Activated CD4-positive, alpha-beta T cell treated with anti-CD3 and anti-CD28 coated beads for 48 hours (primary cell): ENCODE measurements at regions not wholly inside any gene's neighbourhood (a gene's known extent, or its start where the extent isn't known, plus 50 kb on each side); places are given as distances from the start of the nearest gene placed in this dataset.
"Not testable (repeated sequence)": the region's sequence is repeated elsewhere in the genome, so short reads cannot be mapped to it uniquely, and the experiment has no call there.

ENCODE experiments used
- DNase-seq: peaks from one replicate; pipeline ENCODE4 v3.0.0-alpha.2; 2020

DNA sequence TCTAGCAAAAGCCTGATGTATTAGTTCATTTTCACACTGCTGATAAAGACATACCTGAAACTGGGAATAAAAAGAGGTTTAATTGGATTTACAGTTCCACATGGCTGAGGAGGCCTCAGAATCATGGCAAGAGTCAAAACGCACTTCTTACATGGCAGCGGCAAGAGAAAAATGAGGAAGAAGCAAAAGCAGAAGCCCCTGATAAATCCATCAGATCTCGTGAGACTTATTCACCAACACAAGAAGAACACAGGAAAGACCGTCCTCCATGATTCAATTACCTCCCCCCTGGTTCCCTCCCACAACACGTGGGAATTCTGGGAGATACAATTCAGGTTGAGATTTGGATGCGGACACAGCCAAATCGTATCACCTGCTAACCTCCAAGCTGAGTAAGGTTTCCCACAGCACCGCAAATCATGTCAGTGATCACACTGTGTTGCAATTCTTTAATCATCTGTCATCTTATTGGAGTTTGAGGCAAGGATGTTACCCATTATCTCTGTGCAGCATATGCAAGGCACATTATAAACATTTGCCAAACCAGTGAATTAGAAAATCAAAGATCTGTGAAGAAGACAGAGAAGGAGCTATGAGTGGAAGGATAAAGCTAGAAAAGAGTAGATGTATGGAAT, 128.5 kb downstream of the ZNF281 start:
- no peak for DNase-seq

DNA sequence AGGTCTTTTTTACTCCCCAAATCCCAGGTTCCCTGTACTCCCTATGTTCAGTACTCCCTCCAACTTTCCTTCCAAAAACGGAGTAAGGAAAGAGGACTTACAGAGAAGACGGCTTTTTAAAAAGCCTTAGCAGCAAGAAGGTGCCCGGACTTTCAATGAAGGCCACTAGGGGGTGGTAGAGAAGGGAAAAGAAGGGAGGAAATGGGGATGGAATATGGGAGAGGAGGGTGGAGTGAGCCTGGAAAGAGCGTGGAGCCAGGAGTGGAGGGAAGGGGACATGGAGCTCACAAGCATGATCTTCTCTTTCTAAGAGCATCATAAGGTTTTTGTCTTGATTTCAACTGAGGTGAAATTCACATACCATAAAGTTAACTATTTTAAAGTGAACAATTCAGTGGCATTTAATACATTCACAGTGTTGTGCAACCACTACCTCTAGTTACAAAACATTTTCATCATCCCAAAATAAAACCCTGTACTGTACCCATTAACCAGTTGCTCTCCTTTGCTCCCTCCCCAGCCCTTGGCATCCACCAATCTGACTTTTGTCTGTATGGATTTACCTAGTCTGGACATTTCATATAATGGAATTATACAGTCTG, 129.9 kb downstream of the ZNF281 start:
- DNase-seq = peak; percentile 45

DNA sequence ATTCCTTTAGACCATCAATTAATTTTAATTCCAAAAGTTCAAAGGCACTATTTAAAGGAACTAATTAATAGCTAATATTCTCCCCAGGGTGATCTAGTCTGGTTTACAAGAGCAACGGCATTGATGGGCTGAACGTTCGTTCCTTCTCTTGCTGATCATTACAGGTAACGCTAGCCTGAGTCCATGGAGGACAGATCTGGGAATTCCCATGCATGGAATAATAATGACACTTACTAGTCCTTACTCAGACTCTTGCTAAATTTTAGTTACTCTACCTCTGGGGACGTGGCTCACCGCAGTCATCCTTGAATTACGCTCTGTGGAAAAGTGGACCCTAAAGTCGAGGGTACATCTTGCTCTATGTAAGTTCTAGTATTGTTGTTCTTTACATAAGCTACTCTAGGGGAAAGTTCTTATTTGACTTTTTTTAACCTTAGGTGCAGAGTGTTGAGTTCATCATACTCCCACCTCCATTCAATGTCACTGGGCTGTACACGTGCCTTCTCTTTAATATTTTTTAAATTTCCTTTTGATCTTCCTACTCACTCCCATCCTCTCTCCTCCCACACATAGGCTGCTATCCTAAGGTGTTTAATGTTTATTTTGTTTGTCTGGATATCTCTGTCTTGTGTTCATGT, 133.9 kb downstream of the ZNF281 start:
- DNase-seq = no peak

DNA sequence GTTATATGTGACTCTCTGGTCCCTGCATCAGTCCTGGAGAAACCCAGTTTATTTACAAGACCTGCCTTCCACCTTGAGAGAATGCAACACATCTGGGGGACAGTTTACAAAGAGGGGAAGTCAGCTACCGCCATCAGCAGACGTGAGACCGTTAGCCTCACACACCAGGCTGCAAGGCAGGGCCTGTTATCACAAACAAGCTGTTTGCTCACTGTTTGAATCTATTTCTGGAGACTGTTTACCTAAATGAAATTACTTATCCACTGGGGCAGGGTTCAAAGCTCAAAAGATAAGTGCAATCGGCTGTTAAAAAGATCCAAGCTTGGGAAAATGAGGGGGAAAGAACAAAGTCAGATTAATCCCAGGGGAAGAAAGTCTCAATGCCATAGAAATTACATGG, 134.4 kb downstream of the ZNF281 start:
- no peak for DNase-seq

DNA sequence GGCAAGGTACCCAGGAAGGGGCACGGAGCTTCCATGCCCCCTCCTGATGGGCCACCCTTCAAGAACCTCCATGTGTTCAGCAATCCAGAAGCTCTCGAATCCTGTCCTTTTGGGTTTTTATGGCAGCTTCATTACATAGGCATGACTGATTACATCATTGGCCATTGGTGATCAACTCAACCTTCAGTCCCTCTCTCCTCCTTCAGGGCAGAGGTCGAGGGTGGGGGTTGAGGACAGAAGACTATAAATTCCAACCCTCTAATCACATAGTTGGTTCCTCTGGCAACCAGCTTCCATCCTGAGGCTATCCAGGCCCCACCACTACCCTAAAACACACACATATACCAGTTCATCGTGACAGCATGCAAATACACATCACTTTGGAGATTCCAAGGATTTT, 135.7 kb downstream of the ZNF281 start:
- no peak for DNase-seq

DNA sequence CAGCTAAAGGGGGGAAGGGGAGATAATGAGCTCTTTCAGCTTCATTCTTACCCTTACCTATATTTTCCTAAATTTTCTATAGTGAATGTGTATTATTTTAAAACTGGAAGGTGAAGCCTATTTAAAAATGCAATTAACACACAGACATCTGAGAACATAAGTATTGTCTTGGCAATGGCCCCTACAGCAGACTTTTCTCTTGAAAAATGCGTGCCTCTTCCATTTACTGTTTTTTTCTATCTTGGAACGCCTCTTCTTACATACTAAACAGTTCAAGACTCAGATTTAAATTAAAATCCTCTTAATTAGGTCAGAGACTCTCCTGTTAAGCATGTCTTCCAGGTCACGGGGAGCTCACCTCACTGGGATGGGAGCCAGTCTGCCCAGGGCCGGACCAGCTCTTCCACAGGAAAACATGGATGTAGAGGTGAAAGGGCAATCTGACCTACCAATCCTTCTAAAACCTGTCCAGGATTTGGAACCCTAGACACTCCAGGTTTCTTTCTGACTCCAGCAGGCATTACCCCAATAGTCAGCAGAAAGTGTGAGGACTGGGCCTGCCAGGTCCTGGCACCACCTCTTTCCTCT, 137.3 kb downstream of the ZNF281 start:
- no peak for DNase-seq

DNA sequence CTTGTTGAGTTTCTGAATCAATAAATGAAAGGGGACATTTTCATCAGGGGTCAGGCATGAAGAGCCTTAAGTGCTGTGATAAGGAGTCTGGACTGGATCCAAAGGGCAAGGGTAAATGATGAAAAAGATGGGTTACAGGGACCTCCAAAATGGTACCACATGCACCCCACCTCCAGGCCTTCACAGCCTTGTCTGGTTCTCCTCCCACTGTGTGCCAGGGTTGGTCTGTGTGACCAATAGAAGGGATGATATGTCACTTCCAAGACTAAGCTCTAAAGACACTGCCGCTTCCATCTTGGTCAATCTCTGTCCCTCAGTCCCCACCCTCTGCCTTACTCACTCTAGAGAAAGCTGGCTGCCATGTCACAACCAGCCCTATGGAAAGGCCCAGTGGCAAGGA, 140.6 kb downstream of the ZNF281 start:
- no peak for DNase-seq

DNA sequence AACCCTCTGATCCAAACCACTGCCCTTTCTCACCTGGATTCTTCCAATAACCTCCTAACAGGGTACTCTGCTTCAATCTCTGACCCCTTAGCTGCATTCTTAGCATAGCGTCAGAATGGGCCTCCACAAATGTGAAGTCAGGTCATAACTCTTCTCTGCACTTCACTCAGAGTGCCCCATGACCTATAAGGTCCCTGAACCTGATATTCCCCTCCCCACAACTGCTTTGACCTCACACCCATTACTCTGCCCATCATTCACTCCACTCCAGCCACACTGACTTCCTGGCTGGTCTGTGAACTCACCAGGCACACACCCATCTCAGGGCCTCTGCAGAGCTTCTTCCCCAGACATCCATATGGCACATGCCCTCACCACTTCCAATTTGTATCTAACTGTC, 141.9 kb downstream of the ZNF281 start:
- DNase-seq = no peak

DNA sequence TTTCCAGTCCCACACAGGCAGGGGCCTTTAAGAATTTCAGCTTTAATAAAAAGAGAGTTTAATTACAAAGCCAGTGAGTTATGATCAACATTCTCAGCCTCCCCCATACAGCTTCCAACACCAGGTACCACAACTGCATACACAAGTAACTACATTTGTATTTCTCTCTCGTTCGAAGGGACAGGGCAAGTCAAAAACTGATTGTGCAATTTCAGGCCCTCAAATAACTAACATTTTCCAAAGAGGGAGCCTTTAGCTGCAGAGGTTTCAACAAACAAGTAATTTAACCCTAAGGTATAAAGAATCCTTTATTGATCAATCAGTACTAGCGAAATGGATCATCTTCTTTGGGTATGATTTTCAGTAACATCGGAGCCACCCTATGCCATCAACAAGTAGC, 142.4 kb downstream of the ZNF281 start:
- no peak for DNase-seq

DNA sequence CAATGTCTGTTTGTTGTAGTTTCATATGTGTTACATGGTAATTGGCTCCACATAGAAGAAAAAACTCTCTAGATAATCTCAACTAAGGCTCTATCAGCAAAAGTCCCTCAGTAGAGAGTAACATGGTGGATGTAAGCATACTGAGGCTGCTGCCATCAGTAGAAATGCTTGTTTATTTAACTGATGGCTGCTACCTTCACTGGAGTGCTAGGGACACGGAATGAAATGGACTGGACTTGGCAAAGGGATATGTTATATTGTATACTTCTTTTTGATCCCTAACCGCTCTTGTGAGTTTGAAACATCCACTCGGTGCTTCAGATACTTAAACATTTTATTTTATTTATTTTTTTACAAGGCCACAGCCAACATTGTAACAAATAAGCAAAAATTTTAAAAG, 143.0 kb downstream of the ZNF281 start:
- no peak for DNase-seq

DNA sequence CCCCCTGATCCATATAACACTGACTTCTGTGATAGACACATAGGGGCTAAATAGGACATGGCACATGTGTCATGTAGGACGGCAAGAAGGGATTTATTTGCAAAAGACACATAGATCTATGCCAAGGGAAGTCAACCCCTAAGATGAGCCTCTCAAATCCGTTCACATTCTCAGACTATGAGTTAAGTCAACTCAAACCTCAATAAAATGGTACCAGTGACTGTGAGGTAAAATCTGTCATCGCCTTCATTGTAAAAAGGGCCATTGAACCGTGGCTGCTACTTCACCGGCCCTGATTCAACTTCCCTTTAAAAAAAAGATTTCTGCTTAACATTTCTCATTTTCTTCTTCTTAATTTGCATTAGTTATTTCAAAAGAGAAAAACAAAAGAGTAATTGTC, 144.0 kb downstream of the ZNF281 start:
- no peak for DNase-seq

DNA sequence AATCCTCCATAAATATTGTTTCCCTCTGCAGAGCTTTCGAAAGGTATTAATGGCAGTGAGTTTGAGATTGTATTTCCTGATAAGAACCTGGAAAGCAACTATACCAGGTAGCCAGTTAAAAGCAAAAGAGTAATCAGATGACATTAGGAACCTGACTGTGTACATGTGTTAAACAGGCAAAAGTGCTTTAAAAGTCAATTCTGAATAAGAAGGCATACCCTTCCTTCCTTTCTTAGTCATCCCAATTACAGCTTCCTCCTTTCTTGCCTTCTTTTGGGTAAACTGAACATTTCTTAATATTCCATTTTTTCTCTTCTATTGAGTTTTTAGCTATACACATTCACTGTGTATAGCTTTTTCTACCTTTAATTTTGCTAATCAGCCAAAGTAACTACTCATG, 144.7 kb downstream of the ZNF281 start:
- DNase-seq = no peak

DNA sequence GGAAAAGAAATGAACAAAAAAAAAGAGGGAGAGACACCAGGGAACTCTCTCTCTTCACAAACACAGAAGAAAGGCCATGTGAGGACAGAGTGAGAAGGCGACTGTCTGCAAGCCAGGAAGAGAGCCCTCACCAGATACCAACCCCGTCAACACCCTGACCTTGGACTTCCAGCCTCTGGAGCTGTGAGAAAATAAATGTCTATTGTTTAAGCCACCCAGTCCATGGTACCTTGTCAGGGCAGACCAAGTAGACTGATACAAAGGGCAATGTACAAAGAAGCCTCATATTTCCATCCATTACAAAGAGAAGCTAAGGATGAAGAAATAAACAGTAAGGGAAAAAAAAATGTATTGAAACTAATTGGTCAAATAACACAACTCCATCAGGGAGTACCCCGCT, 146.6 kb downstream of the ZNF281 start:
- no peak for DNase-seq

DNA sequence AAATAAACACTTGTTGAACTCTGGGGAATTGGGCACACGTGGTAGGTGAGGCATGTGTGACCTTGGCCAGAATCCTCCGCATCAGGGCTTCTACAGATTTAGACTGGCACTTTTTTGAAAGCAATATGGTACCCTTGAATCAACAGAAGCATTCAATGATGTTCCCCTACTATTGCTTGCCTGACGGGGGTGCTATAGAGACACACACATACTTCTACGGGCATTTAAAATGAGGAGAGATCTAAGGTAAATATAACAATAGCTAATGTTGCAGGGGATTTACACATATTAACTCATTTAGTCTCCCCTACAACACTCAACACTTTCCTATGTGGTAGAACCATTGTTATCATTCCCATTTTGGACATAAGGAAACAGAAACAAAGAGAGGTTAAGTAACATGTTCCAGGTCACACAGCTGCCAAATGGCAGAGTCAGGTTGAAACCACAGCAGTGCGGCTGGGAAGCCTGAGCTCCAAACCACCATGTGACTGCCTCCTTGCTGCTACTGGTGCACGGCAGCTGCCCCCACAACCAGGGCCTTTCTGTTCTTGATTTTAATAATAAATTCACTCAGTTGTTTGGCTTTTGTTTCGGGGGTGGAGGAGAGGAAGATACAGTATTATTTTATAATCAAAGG, 147.4 kb downstream of the ZNF281 start:
- DNase-seq = peak; percentile 32

DNA sequence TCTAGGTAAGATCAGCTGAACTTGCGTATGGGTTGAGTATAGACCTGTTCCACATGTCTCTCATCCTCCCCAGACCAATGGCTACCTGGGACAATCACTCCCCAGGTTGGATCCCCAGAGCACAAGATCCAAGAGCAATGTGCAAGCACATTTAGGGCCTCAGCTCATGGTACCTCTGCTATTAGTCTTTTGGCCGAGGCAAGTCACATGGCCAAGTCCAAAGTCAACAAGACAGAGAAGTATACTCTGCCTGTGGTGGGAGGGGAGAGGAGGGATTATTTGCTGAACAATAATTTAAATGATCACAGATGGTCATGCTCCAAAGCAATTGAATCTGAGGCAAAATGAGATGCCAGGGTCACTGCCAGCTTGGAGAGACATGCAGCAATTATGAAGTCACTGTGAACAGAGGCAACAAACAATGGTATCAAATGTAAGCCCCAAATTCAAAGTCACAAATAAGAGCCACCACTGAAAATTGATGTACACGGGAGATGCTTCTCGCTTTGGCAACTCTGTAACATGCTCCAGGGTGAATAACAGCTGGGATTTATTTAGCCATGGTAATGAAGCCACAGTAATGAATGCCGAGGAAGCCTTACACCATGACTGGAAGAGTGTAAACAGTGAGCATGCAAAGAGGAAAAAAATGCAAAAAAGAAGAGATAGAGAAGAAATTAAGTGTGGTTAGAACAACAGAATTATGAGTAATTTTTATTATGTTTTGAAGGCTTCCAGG, 149.1 kb downstream of the ZNF281 start:
- no peak for DNase-seq

DNA sequence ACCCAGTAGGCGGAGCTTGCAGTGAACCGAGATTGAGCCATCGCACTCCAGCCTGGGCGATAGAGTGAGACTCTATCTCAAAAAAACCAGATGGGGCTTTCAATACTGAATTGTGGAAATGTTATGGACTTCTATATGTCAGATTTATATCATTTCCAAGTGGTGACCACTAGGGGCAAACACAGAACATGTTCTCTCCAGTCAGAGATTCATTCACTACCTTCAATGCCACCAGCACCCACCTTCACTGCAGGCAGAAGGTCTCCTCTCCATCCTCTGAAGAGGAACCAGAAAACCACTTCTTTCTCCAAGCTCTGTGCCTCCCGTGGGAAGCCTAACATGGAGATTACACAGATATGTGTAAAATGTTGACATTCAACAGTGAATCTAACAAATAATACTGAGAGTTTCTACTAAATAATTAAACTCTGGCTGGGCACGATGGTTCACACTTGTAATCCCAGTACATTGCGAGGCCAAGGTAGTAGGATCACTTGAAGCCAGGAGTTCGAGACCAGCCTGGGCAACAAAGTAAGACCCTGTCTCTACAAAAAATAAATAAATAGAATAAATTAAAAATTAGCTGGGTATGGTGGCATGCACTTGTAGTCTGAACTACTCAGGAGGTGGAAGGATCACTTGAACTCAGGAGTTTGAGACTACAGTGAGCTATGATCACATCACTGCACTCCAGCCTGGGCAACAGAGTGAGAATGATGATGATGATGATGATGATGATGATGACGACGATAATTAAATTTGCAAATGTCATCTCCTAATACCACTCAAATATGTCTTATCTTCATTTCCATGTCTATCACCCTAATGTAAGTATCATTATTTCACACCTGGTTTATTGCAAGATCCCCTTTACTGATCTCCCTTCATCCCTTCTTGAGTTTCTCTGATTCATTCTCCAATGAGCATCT, 151.1 kb downstream of the ZNF281 start:
- DNase-seq = no peak

DNA sequence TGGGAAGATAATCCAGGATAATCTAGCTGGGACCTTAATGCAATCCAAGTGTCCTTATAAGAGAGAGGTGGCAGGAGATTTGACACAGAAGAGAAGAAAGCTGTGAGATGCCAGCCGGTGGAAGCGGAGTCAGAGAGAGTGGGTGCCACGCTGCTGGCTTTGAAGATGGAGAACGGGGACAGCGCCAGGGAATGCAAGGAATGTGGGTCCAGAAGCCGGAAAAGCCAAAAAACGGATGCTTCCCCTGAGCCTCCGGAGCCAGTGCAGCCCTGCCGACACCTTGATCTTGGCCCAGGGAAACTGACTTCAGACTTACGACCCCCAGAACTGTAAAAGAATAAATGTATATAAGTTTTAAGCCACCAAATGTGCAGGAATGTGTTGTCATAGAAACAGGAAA, 152.6 kb downstream of the ZNF281 start:
- no peak for DNase-seq

DNA sequence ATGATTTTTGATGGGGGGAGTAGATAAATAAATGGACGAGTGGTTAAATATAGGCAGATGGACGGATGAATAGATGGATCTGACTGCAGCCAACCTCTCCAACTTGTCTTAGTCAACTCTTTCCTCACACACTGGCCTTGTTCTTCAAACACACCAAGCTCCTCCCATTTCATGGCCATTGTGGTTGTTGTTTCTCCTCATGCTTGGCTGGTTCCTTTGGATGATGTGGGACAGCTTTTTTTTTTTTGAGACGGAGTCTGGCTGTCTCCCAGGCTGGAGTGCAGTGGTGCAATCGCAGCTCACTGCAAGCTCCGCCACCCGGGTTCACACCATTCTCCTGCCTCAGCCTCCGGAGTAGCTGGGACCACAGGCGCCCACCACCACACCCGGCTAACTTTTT, 155.2 kb downstream of the ZNF281 start:
- DNase-seq = not testable (repeated sequence)

DNA sequence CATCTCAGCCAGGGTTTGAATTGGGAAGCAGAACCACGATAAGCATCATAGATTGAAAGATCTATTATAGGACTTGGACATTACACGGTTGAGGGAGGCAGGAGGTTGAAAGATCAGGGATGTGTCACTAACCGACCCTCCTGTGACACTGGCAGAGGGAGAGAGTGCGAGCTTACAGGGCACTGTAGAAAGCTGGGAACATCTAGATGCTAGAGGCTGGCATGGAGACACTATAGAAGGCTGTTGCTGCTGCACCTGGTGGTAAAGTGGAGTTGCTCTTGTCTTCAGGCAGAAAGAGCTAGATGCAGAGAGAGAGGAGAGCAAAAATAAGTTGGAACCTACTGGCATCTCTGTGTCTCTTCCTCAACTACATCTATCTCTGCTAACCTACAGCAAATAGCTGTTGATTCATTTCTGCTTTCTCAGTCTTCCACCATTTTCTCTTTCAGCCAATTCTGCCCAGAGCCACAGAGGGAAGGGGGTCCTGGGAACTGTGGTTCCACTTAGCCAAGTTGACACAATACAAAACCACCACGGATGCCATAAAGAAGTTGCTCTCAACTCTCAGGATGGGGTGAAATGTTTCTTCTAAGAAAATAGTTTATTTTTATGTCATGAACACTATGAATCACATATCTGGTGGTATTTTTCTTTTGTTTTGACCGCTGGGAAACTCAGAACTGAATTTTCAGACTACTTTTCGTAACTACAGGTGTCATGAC, 155.9 kb downstream of the ZNF281 start:
- peak; percentile 26 for DNase-seq

DNA sequence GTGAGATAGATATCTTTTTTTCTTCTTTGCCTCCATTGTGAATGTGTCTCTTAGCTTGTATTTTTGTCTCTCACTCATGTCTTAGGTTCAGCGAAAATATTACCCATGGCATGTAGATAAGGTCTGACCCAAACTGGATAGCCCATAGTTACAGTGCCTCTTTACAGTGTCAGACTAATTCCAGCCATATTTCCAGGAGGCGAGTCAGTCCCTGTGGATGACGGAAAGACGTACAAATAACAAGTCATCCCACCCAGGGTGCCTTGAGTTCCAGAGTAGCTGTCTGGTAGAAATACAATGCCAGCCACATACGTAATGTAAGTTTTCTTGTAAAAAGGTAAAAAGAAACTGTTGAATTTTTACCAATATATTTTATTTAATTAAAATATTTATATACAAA, 157.3 kb downstream of the ZNF281 start:
- DNase-seq = no peak

DNA sequence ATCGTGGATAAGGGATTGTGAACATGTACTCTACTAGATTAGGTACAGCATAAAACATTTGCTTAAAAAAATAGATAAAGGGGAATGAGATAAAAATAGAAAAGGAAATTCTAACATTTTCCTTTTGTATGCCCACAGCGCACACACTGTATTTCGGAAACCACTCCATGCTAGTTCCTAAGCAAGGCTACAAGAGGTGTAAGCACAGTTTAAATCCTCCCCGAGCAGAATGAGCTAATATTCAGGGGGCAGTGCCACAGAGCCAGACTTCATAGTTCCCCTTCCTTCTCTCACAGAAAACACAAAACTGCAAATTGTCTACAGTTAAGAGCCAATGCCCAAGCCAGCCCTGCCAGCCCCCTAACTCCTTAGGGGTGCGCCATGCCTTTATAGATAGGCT, 159.4 kb downstream of the ZNF281 start:
- DNase-seq = no peak
